Middle frontal gyrus (tissue), 1 donor: ENCODE measurements at regions not wholly inside any gene's neighbourhood (a gene's known extent, or its start where the extent isn't known, plus 50 kb on each side); places are given as distances from the start of the nearest gene placed in this dataset.

Source experiments
- DNase-seq: peaks from one replicate; pipeline ENCODE4 v3.0.0-alpha.2; 2015; ENCODE audit warnings: low spot score; ENCODE audit errors: extremely low spot score

GRCh38 chr16:85254921-85255320 is 142.6 kb upstream of the CIBAR2 start:
- no peak for DNase-seq

GRCh38 chr16:85255777-85256176 is 143.5 kb upstream of the CIBAR2 start:
- no peak for DNase-seq

- DNase-seq: no peak
Measured at GRCh38 chr16:85256190-85256739, 144.0 kb upstream of the CIBAR2 start.

GRCh38 chr16:85257483-85257882 is 145.2 kb upstream of the CIBAR2 start:
- no peak for DNase-seq

- no peak for DNase-seq
Measured at GRCh38 chr16:85258166-85258565, 145.9 kb upstream of the CIBAR2 start.

GRCh38 chr16:85258629-85259028 is 146.4 kb upstream of the CIBAR2 start:
- no peak for DNase-seq

- no peak for DNase-seq
Measured at GRCh38 chr16:85259115-85259831, 147.0 kb upstream of the CIBAR2 start.

GRCh38 chr16:85259832-85260167 is 147.5 kb upstream of the CIBAR2 start:
- no peak for DNase-seq

- no peak for DNase-seq
Measured at GRCh38 chr16:85261204-85261603, 148.9 kb upstream of the CIBAR2 start.

- DNase-seq: no peak
Measured at GRCh38 chr16:85261657-85262557, 149.6 kb upstream of the CIBAR2 start.

- no peak for DNase-seq
Measured at GRCh38 chr16:85262558-85263238, 150.4 kb upstream of the CIBAR2 start.

GRCh38 chr16:85263239-85263585 is 150.9 kb upstream of the CIBAR2 start:
- no peak for DNase-seq

- DNase-seq: no peak
Measured at GRCh38 chr16:85264752-85265151, 152.5 kb upstream of the CIBAR2 start.

GRCh38 chr16:85265161-85265784 is 153.0 kb upstream of the CIBAR2 start:
- DNase-seq: no peak

GRCh38 chr16:85265810-85266209 is 153.5 kb upstream of the CIBAR2 start:
- no peak for DNase-seq

GRCh38 chr16:85266857-85267256 is 154.6 kb upstream of the CIBAR2 start:
- no peak for DNase-seq

- no peak for DNase-seq
Measured at GRCh38 chr16:85267414-85267945, 155.2 kb upstream of the CIBAR2 start.

- no peak for DNase-seq
Measured at GRCh38 chr16:85269165-85269564, 156.9 kb upstream of the CIBAR2 start.

GRCh38 chr16:85270374-85270773 is 158.1 kb upstream of the CIBAR2 start:
- no peak for DNase-seq

- DNase-seq: no peak
Measured at GRCh38 chr16:85271198-85271597, 158.9 kb upstream of the CIBAR2 start.

- DNase-seq: no peak
Measured at GRCh38 chr16:85273293-85273692, 161.0 kb upstream of the CIBAR2 start.
